OCI-LY7 (cell line): ENCODE measurements at regions not wholly inside any gene's neighbourhood (a gene's known extent, or its start where the extent isn't known, plus 50 kb on each side); places are given as distances from the start of the nearest gene placed in this dataset.
A peak's percentile ranks its signal among the peaks of the same experiment; 100 is the strongest.

Experiments
- BruUV-seq: library from RNA; stranded (reverse); fragments of 400-500 nt; replicated peaks from 2 replicates; lab custom pipeline; 2021; lab: Mats Ljungman, UMichigan
- CTCF ChIA-PET: fragments of 300-600 bp; sonication (Branson Sonifier 250); formaldehyde crosslinking; loops from one replicate; lab custom pipeline; 2022; ENCODE audit warnings: antibody characterized with exemption; ENCODE audit not compliant: unreplicated experiment; lab: Charles Lee
- POLR2A ChIA-PET: fragments of 300-600 bp; sonication (Branson Sonifier 250); formaldehyde crosslinking; loops from one replicate; lab custom pipeline; 2022; ENCODE audit warnings: antibody characterized with exemption; lab: Charles Lee
- DNase-seq: peaks from one replicate; pipeline ENCODE4 v3.0.0-alpha.2; 2015; ENCODE audit warnings: low spot score
- H2AFZ ChIP-seq: fragments of 200-600 bp; sonication (generic), shearing (Covaris generic); 2 replicates; pipeline ENCODE4 v1.6.1; 2014; ENCODE audit warnings: mild to moderate bottlenecking, antibody characterized with exemption, low read length, moderate library complexity
- H3K27ac ChIP-seq: fragments of 200-600 bp; sonication (generic); 2 replicates; pipeline ENCODE4 v1.5.1; 2014; ENCODE audit warnings: mixed run types, low read depth, mild to moderate bottlenecking, moderate library complexity, low read length, inconsistent platforms; ENCODE audit not compliant: poor library complexity, severe bottlenecking
- H3K36me3 ChIP-seq: fragments of 200-600 bp; sonication (generic); 2 replicates; pipeline ENCODE4 v1.6.1; 2014; ENCODE audit warnings: mild to moderate bottlenecking, antibody characterized with exemption, low read length, moderate library complexity, mixed read lengths; ENCODE audit not compliant: insufficient read depth
- H3K4me1 ChIP-seq: fragments of 200-600 bp; sonication (generic); 2 replicates; pipeline ENCODE4 v1.5.1; 2014; ENCODE audit warnings: mild to moderate bottlenecking, low read length; ENCODE audit not compliant: insufficient read depth, poor library complexity, severe bottlenecking
- H3K4me2 ChIP-seq: fragments of 200-600 bp; sonication (generic); 2 replicates; pipeline ENCODE4 v1.6.1; 2014; ENCODE audit warnings: mild to moderate bottlenecking, low read length
- H3K4me3 ChIP-seq: fragments of 200-600 bp; sonication (generic); 2 replicates; pipeline ENCODE4 v1.5.1; 2014; ENCODE audit warnings: mild to moderate bottlenecking, low read depth, low read length; ENCODE audit not compliant: poor library complexity, severe bottlenecking
- H3K79me2 ChIP-seq: fragments of 200-600 bp; sonication (generic); 2 replicates; pipeline ENCODE4 v1.6.1; 2016; ENCODE audit warnings: low read depth, mild to moderate bottlenecking, low read length, moderate library complexity, mixed read lengths; ENCODE audit not compliant: insufficient read depth
- H3K9me2 ChIP-seq: fragments of 200-600 bp; sonication (generic); 2 replicates; pipeline ENCODE4 v1.6.1; 2016; ENCODE audit warnings: mild to moderate bottlenecking, low read length, mixed read lengths; ENCODE audit not compliant: insufficient read depth
- H3K9me3 ChIP-seq: fragments of 200-600 bp; sonication (generic); 2 replicates; pipeline ENCODE4 v1.6.1; 2014; ENCODE audit warnings: mild to moderate bottlenecking, mixed run types, low read length, mixed read lengths
- H4K20me1 ChIP-seq: fragments of 200-600 bp; sonication (generic); 2 replicates; pipeline ENCODE4 v1.6.1; 2014; ENCODE audit warnings: mild to moderate bottlenecking, antibody characterized with exemption, low read length, moderate library complexity, mixed read lengths; ENCODE audit not compliant: insufficient read depth
- CTCF ChIP-seq: fragments of 200-600 bp; sonication (generic); conservative IDR thresholded peaks from 2 replicates; pipeline ENCODE4 v1.5.1; 2014; ENCODE audit warnings: mild to moderate bottlenecking, antibody characterized with exemption, low read length, moderate library complexity, mixed read lengths
- EZH2phosphoT487 ChIP-seq: fragments of 200-600 bp; sonication (generic); IDR thresholded peaks from 2 replicates; pipeline ENCODE4 v1.6.1; 2018; ENCODE audit warnings: low read depth, borderline replicate concordance, mild to moderate bottlenecking, mixed run types, antibody characterized with exemption, low read length, moderate library complexity, mixed read lengths
- intact Hi-C: fragments of 100-400 bp; cut with micrococcal nuclease; formaldehyde crosslinking; loops from one replicate; pipeline ENCODE4 v1.10.0; 2022; ENCODE audit not compliant: unreplicated experiment

GRCh38 chr15:24039683-24040082 lies 352.6 kb upstream of the NDN start:
- H3K79me2 ChIP-seq, result no peaks in the 10 kb centered on the region
- H3K4me3 ChIP-seq, result no peak overlapping the region
- ChIA-PET POLR2A (no interaction called here), CTCF (no interaction called here)
- H3K36me3 ChIP-seq, result no peaks in the 10 kb centered on the region
- TF ChIP-seq EZH2phosphoT487, result no peak
- peak; percentile 17; the same call in 1 of the 2 replicates for TF ChIP-seq CTCF
- intact Hi-C loops, result no loop called here
- no peak overlapping the region for H3K27ac ChIP-seq
- H3K9me3 ChIP-seq, result no peaks in the 10 kb centered on the region
- H3K4me1 ChIP-seq, result no peaks in the 10 kb centered on the region
- DNase-seq, result no peak
- H3K9me2 ChIP-seq, result no peaks in the 10 kb centered on the region
- H4K20me1 ChIP-seq, result no peaks in the 10 kb centered on the region
- no peak overlapping the region for H3K4me2 ChIP-seq
- no peak overlapping the region for H2AFZ ChIP-seq
- BruUV-seq, result no TSS peak

- CTCF ChIA-PET, result no interaction called here
- TF ChIP-seq CTCF (no peak), EZH2phosphoT487 (no peak)
These were observed 367.6 kb upstream of the NDN start for GRCh38 chr15:24054547-24055245.

More at GRCh38 chr15:24054547-24055245, 367.6 kb upstream of the NDN start:
- no peaks in the 10 kb centered on the region for H4K20me1 ChIP-seq
- H3K36me3 ChIP-seq, result no peaks in the 10 kb centered on the region
- no peak overlapping the region for H3K27ac ChIP-seq
- H3K4me2 ChIP-seq, result no peak overlapping the region
- no TSS peak for BruUV-seq
- no peak overlapping the region for H3K4me3 ChIP-seq
- H3K9me3 ChIP-seq, result no peaks in the 10 kb centered on the region
- intact Hi-C loops, result no loop called here
- DNase-seq, result no peak
- H3K9me2 ChIP-seq, result no peaks in the 10 kb centered on the region
- no peaks in the 10 kb centered on the region for H3K79me2 ChIP-seq
- no peak overlapping the region for H2AFZ ChIP-seq
- POLR2A ChIA-PET, result interaction anchor here (0.5 kb wide), 1 partner anchor 260 kb away, joined by 3 read pairs; no protein-coding TSS in a partner anchor
- no peaks in the 10 kb centered on the region for H3K4me1 ChIP-seq
